ENCODE measurements at regions not wholly inside any gene's neighbourhood (a gene's known extent, or its start where the extent isn't known, plus 50 kb on each side); places are given as distances from the start of the nearest gene placed in this dataset.

- intact Hi-C loops (cut with DNase I) = no loop called here
- Histone ChIP-seq H3K27ac (no peak overlapping the region), H3K9me3 (no peaks in the 10 kb centered on the region), H3K36me3 (no peaks in the 10 kb centered on the region), H3K4me1 (no peaks in the 10 kb centered on the region), H3K27me3 (no peaks in the 10 kb centered on the region), H3K4me3 (no peak overlapping the region)
- DNase-seq (ENCODE audit: low spot score in 2 of 2) = no peak
- TF ChIP-seq CTCF (IDR thresholded peaks at IDR 0.05) = no peak
Measured at GRCh38 chr1:99457381-99458165, 188.3 kb upstream of the PALMD start.

DNA sequence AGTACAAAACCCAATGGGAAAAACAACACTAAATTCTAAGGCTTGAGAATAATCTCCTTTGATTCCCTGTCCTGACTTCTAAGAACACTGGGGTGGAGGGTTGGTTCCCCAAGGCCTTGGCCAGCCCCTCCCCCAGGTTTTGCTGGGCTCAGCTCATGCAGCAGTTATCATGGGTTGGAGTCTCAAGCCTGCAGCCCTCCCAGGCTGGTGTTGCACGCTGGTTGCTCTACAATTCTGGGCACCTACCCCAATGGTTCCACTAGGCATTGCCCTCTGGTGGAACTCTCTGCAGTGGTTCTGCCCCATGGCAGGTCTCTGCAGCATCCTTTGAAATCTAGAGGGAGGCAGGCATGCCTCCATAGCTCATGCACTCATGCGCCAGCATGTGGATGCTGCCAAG lies 184.4 kb upstream of the PALMD start:
- no peak for DNase-seq (ENCODE audit: low spot score in 2 of 2)
- TF ChIP-seq CTCF (IDR thresholded peaks at IDR 0.05) = no peak
- intact Hi-C loops (cut with DNase I) = no loop called here
- Histone ChIP-seq H3K27me3 (no peaks in the 10 kb centered on the region), H3K36me3 (no peaks in the 10 kb centered on the region), H3K9me3 (no peaks in the 10 kb centered on the region), H3K4me3 (no peak overlapping the region), H3K27ac (no peak overlapping the region), H3K4me1 (no peaks in the 10 kb centered on the region)

DNA sequence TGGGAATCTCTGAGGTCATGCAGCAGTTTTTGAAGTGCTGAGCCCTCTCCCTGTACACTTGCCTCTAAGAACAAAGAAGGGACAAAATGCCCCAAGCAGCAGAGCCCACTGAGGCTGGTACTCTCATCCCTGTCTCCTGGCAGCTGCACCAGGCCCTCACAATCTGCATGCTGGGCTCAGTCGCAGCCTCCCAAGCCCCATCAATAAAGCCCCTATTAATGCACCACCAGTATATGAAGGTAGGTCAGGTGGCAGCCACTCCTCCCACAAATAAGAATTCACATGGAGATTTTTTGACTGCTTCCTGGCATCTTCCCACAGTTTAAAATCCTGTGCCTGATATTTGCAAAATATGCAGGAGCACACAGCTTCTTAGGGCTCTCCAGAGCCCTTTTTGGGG lies 181.2 kb upstream of the PALMD start:
- no peaks in the 10 kb centered on the region for H3K36me3 ChIP-seq
- no peak overlapping the region for H3K27ac ChIP-seq
- no peak for DNase-seq (ENCODE audit: low spot score in 2 of 2)
- intact Hi-C loops (cut with DNase I) = no loop called here
- H3K9me3 ChIP-seq = no peaks in the 10 kb centered on the region
- no peaks in the 10 kb centered on the region for H3K27me3 ChIP-seq
- H3K4me1 ChIP-seq = no peaks in the 10 kb centered on the region
- H3K4me3 ChIP-seq = no peak overlapping the region
- TF ChIP-seq CTCF (IDR thresholded peaks at IDR 0.05) = no peak

- DNase-seq (ENCODE audit: low spot score in 2 of 2) = no peak
- H3K9me3 ChIP-seq = no peaks in the 10 kb centered on the region
- H3K36me3 ChIP-seq = no peaks in the 10 kb centered on the region
- intact Hi-C loops (cut with DNase I) = no loop called here
- H3K4me3 ChIP-seq = no peak overlapping the region
- no peaks in the 10 kb centered on the region for H3K4me1 ChIP-seq
- H3K27me3 ChIP-seq = no peaks in the 10 kb centered on the region
- H3K27ac ChIP-seq = no peak overlapping the region
- TF ChIP-seq CTCF (IDR thresholded peaks at IDR 0.05) = no peak
Measured at GRCh38 chr1:99465176-99465900, 180.6 kb upstream of the PALMD start.

DNA sequence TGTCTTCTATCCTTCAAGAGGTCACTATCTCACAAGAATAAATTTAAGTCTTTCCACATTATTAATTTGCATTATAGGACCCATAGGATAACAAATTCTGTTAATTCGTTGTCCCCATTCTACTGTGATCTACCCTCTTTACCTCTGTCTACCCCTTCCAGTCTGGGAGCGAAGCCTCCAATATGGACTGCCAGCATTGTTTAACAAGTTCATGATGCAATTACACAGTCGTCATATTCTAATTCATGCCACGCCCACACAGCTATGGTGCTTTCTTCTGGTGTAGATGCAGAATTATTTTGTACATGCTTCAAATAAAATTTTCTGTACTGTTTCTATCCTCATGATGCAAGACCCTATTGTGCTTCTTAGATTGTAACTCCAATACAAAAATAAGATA lies 178.3 kb upstream of the PALMD start:
- intact Hi-C loops (cut with DNase I) = no loop called here
- Histone ChIP-seq H3K4me1 (no peaks in the 10 kb centered on the region), H3K27me3 (no peaks in the 10 kb centered on the region), H3K27ac (no peak overlapping the region), H3K4me3 (no peak overlapping the region), H3K36me3 (no peaks in the 10 kb centered on the region), H3K9me3 (no peaks in the 10 kb centered on the region)
- no peak for DNase-seq (ENCODE audit: low spot score in 2 of 2)
- no peak for TF ChIP-seq CTCF (IDR thresholded peaks at IDR 0.05)

Measured in ascending aorta (tissue), 2 donors.